ENCODE measurements at regions not wholly inside any gene's neighbourhood (a gene's known extent, or its start where the extent isn't known, plus 50 kb on each side); places are given as distances from the start of the nearest gene placed in this dataset.

DNA sequence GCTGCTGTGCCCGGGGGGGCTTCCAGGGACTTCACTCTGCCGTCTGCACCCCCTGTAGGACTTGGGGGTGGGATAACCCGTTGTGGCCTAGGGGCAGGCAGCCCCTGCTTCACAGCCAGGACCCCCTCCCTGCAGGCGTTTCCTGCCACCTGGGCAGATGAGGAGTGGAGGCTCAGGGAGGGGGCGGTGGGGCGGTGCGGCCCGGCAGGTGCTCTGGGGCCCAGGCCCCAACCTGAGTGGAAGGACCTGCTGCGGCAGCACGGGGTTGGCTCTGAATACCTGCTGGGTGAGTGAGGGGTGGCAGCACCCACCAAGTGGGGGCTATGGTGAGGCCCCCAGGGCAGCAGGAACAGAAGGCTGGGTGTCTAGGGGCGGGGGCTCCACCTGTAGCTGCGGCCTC, 78.6 kb upstream of the TTC34 start:
- Histone ChIP-seq H3K4me3 (no peak overlapping the region), H3K9ac (ENCODE audit: insufficient read length) (no peak overlapping the region), H3K9me3 (ENCODE audit: low read depth, low read length) (no peaks in the 10 kb centered on the region), H3K27ac (no peak overlapping the region), H3K36me3 (ENCODE audit: insufficient read depth, low read length) (no peaks in the 10 kb centered on the region)
- no peak for TF ChIP-seq POLR2AphosphoS5 (IDR thresholded peaks at IDR 0.05; ENCODE audit: borderline replicate concordance, low read depth, low read length)
- no peak for TF ChIP-seq FOXP2 (optimal IDR thresholded peaks at IDR 0.05; ENCODE audit: control extremely low read depth, extremely low read length, insufficient read depth)
- no peak for TF ChIP-seq EZH2 (IDR thresholded peaks at IDR 0.05)
- no peak for DNase-seq (ENCODE audit: low read depth, low spot score)

DNA sequence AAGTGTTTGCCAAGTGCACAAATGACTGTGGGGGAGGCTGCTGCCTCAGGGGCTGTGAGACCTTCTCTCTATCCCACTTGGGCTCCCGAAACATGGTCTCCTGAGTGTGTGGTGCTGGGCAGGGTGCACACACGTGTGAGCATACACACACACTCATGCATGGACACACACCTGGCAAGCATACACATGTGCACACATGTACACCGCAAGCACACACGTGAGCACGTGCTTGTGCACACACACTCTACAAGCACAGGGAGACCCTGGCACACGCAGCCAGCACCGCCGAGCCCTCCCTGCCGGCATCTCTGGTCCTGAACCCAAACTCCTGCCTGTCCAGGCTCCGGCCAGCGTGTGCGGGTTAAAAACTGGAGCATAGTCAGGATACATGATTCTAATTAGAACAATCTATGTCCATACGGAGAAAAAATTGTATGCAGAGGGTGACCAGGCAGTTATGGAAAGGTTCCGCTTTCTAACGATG, 79.4 kb upstream of the TTC34 start:
- H3K9me3 ChIP-seq (ENCODE audit: low read depth, low read length), result no peaks in the 10 kb centered on the region
- H3K4me3 ChIP-seq, result no peak overlapping the region
- no peak for DNase-seq (ENCODE audit: low read depth, low spot score)
- H3K9ac ChIP-seq (ENCODE audit: insufficient read length), result no peak overlapping the region
- H3K36me3 ChIP-seq (ENCODE audit: insufficient read depth, low read length), result no peaks in the 10 kb centered on the region
- no peak overlapping the region for H3K27ac ChIP-seq
- TF ChIP-seq EZH2 (IDR thresholded peaks at IDR 0.05), result no peak
- TF ChIP-seq FOXP2 (optimal IDR thresholded peaks at IDR 0.05; ENCODE audit: control extremely low read depth, extremely low read length, insufficient read depth), result no peak
- TF ChIP-seq POLR2AphosphoS5 (IDR thresholded peaks at IDR 0.05; ENCODE audit: borderline replicate concordance, low read depth, low read length), result no peak

DNA sequence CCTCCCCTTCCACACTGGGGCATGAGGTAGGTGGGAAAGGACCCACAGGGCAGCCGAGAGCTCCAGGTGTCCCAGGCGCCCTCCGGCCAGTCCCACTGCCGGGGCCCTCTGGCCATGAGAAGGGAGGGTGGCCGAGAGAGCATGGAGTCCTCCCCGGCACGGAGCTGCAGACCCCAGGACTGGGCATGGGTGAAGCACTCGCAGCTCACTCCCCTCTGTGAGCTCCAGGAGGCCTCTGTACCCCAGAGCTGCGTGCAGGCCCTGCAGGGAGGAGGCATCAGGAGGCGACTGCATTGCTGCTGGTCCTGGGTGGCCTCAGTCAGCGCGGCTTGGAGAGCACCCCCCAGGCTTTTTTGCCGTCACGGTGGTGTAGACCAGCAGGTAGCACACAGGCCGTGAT, 80.1 kb upstream of the TTC34 start:
- H3K27ac ChIP-seq, result no peak overlapping the region
- DNase-seq (ENCODE audit: low read depth, low spot score), result no peak
- no peak overlapping the region for H3K9ac ChIP-seq (ENCODE audit: insufficient read length)
- H3K9me3 ChIP-seq (ENCODE audit: low read depth, low read length), result no peaks in the 10 kb centered on the region
- no peaks in the 10 kb centered on the region for H3K36me3 ChIP-seq (ENCODE audit: insufficient read depth, low read length)
- H3K4me3 ChIP-seq, result no peak overlapping the region
- TF ChIP-seq FOXP2 (optimal IDR thresholded peaks at IDR 0.05; ENCODE audit: control extremely low read depth, extremely low read length, insufficient read depth) (no peak), POLR2AphosphoS5 (IDR thresholded peaks at IDR 0.05; ENCODE audit: borderline replicate concordance, low read depth, low read length) (no peak), EZH2 (IDR thresholded peaks at IDR 0.05) (no peak)

DNA sequence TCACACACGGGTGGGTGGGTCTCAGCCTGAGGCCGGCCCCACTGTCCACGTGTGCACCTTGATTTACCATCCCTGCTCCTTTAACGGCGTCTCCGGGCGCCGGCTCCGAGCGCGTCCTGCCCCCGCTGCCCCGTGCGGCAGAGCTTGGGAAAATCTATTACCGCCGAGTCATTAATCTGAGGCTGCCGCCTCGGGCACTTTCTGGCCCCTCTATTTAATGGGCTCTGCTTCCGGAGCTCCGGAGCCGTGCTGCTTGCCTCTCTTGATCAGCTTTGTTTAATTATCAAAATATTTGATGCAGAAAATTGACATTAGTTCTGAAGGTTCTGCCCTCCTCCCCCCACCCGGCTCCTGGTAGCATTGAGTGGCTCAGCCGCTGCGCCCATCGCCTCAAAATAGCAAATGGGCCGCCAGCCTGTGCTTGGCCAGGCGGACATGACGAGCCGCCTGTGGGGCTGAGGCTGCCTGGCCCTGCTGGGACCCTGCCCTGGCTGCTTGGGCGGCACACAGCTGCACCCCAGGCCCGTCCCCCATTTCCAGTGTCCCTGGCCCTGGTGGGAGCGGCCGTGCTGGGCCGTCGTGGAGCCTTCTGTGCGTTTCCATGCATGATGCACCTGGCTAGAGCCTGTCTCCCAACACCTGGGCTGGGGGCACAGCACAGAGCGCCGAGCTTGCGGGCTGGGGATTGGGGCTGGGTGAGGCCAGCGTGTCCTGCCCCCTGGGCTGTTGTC, 81.6 kb upstream of the TTC34 start:
- DNase-seq (ENCODE audit: low read depth, low spot score), result no peak
- no peaks in the 10 kb centered on the region for H3K36me3 ChIP-seq (ENCODE audit: insufficient read depth, low read length)
- TF ChIP-seq POLR2AphosphoS5 (IDR thresholded peaks at IDR 0.05; ENCODE audit: borderline replicate concordance, low read depth, low read length) (no peak), FOXP2 (optimal IDR thresholded peaks at IDR 0.05; ENCODE audit: control extremely low read depth, extremely low read length, insufficient read depth) (no peak), EZH2 (IDR thresholded peaks at IDR 0.05) (no peak)
- H3K9ac ChIP-seq (ENCODE audit: insufficient read length), result no peak overlapping the region
- H3K27ac ChIP-seq, result no peak overlapping the region
- H3K4me3 ChIP-seq, result no peak overlapping the region
- no peaks in the 10 kb centered on the region for H3K9me3 ChIP-seq (ENCODE audit: low read depth, low read length)

DNA sequence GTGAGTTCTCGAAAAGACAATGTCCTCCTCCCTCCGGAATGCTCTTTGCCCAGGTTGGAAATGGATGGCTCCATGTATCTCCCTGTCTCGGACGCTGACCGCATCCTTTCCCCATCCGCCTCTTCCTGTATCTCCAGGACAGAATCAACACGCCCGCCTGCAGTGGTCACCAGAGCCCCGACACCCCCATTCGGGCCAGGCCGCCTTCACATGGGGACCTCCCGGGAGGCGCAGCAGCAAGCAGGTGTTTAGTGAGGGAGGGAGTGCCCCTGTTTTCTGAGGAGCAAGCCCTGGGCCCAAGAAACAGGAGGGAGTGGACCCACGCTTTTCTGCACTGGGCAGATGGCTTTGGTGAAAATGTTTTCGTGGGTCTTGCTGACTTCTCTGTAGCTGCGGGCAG, 83.5 kb upstream of the TTC34 start:
- no peaks in the 10 kb centered on the region for H3K9me3 ChIP-seq (ENCODE audit: low read depth, low read length)
- H3K9ac ChIP-seq (ENCODE audit: insufficient read length), result no peak overlapping the region
- no peaks in the 10 kb centered on the region for H3K36me3 ChIP-seq (ENCODE audit: insufficient read depth, low read length)
- H3K27ac ChIP-seq, result no peak overlapping the region
- TF ChIP-seq POLR2AphosphoS5 (IDR thresholded peaks at IDR 0.05; ENCODE audit: borderline replicate concordance, low read depth, low read length), result no peak
- no peak for TF ChIP-seq FOXP2 (optimal IDR thresholded peaks at IDR 0.05; ENCODE audit: control extremely low read depth, extremely low read length, insufficient read depth)
- no peak for TF ChIP-seq EZH2 (IDR thresholded peaks at IDR 0.05)
- DNase-seq (ENCODE audit: low read depth, low spot score), result no peak
- H3K4me3 ChIP-seq, result no peak overlapping the region

DNA sequence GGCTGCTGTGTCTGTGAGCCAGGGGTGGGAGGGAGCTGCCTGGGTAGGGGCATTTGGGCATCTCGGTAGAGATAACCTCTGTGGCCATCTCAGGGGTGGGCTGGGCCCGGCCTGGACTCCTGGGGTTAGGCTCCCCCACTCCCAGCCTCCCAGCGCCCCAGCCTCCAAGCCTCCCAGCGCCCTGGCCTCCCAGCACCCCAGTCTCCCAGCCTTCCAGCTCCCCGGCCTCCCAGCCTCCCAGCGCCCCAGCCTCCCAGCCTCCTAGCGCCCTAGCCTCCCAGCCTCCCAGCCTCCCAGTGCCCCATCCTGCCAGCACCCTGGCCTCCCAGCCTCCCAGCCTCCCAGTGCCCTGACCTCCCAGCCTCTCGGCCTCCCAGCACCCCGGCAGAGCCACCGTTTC, 85.1 kb upstream of the TTC34 start:
- TF ChIP-seq EZH2 (IDR thresholded peaks at IDR 0.05) (no peak), POLR2AphosphoS5 (IDR thresholded peaks at IDR 0.05; ENCODE audit: borderline replicate concordance, low read depth, low read length) (no peak), FOXP2 (optimal IDR thresholded peaks at IDR 0.05; ENCODE audit: control extremely low read depth, extremely low read length, insufficient read depth) (no peak)
- Histone ChIP-seq H3K27ac (no peak overlapping the region), H3K9me3 (ENCODE audit: low read depth, low read length) (no peaks in the 10 kb centered on the region), H3K4me3 (no peak overlapping the region), H3K9ac (ENCODE audit: insufficient read length) (no peak overlapping the region), H3K36me3 (ENCODE audit: insufficient read depth, low read length) (no peaks in the 10 kb centered on the region)
- no peak for DNase-seq (ENCODE audit: low read depth, low spot score)

DNA sequence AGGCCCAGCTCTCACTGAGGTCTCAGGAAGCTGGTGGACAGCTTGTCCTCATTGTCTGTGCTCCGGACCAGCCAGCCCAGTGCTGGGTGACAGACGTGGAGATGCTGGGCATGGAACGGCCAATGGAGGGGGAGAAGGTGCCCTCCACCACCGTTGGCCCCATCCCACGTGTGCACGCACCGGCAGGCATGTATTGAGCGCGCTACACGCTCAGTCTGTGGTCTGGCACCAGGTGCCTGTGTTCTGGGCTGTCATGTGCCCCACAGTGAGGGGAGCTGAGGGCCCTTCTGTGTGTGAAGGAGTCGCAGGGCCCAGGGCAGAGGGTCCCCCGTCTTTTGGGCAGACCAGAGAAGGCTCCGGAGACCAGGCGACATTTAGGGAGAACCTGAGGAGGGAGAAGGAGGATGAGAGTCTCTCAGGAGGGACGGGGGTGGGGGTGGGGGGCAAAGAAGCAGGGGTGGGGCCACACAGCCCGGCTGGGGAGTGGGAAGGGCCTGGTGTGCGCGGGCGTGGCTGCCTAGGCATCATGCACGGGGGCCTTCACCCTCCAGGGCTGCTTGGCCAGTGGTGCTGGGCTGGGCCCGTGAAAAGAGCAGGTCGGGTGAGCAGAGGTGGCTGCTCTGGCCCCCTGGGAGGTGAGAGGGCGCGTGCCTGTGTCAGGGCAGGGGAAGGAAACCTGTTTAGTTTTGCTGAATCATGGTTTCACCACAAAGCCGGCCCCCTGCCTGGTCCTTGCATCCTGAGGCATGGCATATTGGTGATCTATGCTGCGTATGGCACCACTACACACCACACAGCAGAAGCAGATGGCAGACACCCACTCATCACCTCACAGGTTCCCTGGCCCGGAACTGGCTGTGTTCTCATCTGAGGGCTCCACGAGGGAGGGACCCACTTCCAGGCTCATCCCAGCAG, 86.7 kb upstream of the TTC34 start:
- Histone ChIP-seq H3K36me3 (ENCODE audit: insufficient read depth, low read length) (no peaks in the 10 kb centered on the region), H3K9ac (ENCODE audit: insufficient read length) (no peak overlapping the region), H3K9me3 (ENCODE audit: low read depth, low read length) (no peaks in the 10 kb centered on the region), H3K27ac (no peak overlapping the region), H3K4me3 (no peak overlapping the region)
- no peak for TF ChIP-seq FOXP2 (optimal IDR thresholded peaks at IDR 0.05; ENCODE audit: control extremely low read depth, extremely low read length, insufficient read depth)
- TF ChIP-seq POLR2AphosphoS5 (IDR thresholded peaks at IDR 0.05; ENCODE audit: borderline replicate concordance, low read depth, low read length), result no peak
- TF ChIP-seq EZH2 (IDR thresholded peaks at IDR 0.05), result no peak
- no peak for DNase-seq (ENCODE audit: low read depth, low spot score)

DNA sequence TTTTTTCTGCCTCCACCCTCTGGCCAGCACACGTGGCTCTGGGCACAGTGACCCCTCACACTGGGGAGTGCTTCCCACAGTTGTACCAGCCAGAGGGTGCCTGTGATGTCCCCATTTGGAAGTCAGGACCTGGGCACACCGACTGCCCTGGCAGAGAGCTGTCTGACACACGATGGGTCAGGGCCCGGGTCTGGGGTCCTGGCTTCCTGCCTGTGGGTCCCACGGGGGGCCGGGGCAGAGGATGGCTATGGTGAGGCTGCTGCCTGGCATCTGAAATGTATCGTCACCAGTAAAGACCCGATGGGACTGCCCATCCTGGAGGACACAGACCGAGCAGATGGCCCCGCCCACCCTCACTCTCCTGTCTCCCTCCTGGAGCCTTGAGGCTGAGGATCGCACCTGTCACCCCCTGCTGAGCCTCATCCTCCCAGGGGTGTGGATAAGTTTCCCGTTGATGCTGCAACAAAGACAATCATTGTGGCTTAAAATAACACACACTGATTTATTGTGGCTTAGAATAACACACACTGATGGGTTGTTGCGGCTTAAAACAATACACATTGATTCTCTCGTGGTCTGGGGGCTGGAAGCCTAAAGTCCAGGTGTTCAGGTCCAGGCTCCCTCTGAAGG, 88.8 kb upstream of the TTC34 start:
- H3K4me3 ChIP-seq, result no peak overlapping the region
- no peak for TF ChIP-seq POLR2AphosphoS5 (IDR thresholded peaks at IDR 0.05; ENCODE audit: borderline replicate concordance, low read depth, low read length)
- no peak for TF ChIP-seq FOXP2 (optimal IDR thresholded peaks at IDR 0.05; ENCODE audit: control extremely low read depth, extremely low read length, insufficient read depth)
- no peak for TF ChIP-seq EZH2 (IDR thresholded peaks at IDR 0.05)
- H3K9me3 ChIP-seq (ENCODE audit: low read depth, low read length), result no peaks in the 10 kb centered on the region
- no peak overlapping the region for H3K9ac ChIP-seq (ENCODE audit: insufficient read length)
- no peak overlapping the region for H3K27ac ChIP-seq
- no peak for DNase-seq (ENCODE audit: low read depth, low spot score)
- H3K36me3 ChIP-seq (ENCODE audit: insufficient read depth, low read length), result no peaks in the 10 kb centered on the region
